Mesothelial cell of epicardium (in vitro differentiated cells): ENCODE measurements at regions not wholly inside any gene's neighbourhood (a gene's known extent, or its start where the extent isn't known, plus 50 kb on each side); places are given as distances from the start of the nearest gene placed in this dataset.

ENCODE experiments used
- DNase-seq, 2 experiments: peaks; one replicate each; pipeline ENCODE4 v3.0.0; 2021; ENCODE audit warnings: low spot score in 2 of 2; ENCODE audit not compliant: unreplicated experiment in 2 of 2
- H3K27ac Mint-ChIP-seq: 2 replicates; pipeline ENCODE4 v1.8.0; 2021; ENCODE audit warnings: mixed read lengths
- H3K27me3 Mint-ChIP-seq: 2 replicates; pipeline ENCODE4 v1.8.0; 2021; ENCODE audit warnings: low read depth, mixed read lengths
- H3K36me3 Mint-ChIP-seq: 2 replicates; pipeline ENCODE4 v1.8.0; 2021; ENCODE audit warnings: mixed read lengths
- H3K4me1 Mint-ChIP-seq: 2 replicates; pipeline ENCODE4 v1.8.0; 2021; ENCODE audit warnings: mixed read lengths
- H3K4me3 Mint-ChIP-seq: 2 replicates; pipeline ENCODE4 v1.8.0; 2021; ENCODE audit warnings: mild to moderate bottlenecking, moderate library complexity, mixed read lengths
- H3K9me3 Mint-ChIP-seq: 2 replicates; pipeline ENCODE4 v1.8.0; 2021; ENCODE audit warnings: mixed read lengths
- TF ChIP-seq, protein P1 (sequence below): fragments of 200-600 bp; sonication (generic); IDR thresholded peaks from one replicate; pipeline ENCODE4 v1.5.0; 2021; ENCODE audit warnings: antibody characterized with exemption; ENCODE audit not compliant: unreplicated experiment

DNA sequence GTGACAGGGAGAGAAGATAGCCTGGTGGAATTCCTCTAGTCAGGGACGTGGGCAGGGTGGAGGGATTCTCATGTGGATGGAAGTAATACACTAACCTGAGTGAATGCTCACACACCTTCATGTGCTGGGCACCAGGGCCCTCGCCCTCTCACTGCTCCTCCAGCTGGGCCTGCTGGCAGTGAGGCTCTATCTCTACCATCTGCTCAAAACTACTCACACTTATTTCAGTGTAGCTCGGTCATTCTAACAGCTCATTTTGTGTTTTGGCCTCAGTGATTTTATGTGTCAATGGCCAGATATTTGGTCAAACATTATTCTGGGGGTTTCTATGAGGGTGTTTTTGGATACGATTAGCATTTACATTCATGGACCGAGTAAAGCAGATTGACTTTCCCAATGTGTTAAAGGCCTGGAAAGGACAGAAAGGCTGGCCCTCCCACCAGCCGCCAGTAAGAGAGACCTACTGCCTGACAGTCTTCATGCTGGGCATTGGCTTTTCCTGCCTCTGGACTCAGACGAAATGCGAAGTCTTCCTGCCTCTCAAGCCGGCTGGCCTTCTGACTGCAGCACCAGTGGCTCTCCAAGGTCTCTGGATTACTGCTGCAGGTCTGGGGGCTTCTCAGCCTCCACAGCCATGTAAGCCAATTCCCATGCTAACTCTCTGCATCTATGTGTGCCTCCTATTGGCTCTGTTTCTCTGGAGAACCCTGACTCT is 335.4 kb downstream of the CXCL12 start:
- peaks cover 42% of the 10 kb centered on the region for H3K4me1 Mint-ChIP-seq
- H3K9me3 Mint-ChIP-seq: no peaks in the 10 kb centered on the region
- peaks cover 4% of the 10 kb centered on the region for H3K27me3 Mint-ChIP-seq
- H3K36me3 Mint-ChIP-seq: no peaks in the 10 kb centered on the region
- H3K27ac Mint-ChIP-seq: no peak overlapping the region
- H3K4me3 Mint-ChIP-seq: no peak overlapping the region
- no peak for DNase-seq
- TF ChIP-seq, protein P1, sequence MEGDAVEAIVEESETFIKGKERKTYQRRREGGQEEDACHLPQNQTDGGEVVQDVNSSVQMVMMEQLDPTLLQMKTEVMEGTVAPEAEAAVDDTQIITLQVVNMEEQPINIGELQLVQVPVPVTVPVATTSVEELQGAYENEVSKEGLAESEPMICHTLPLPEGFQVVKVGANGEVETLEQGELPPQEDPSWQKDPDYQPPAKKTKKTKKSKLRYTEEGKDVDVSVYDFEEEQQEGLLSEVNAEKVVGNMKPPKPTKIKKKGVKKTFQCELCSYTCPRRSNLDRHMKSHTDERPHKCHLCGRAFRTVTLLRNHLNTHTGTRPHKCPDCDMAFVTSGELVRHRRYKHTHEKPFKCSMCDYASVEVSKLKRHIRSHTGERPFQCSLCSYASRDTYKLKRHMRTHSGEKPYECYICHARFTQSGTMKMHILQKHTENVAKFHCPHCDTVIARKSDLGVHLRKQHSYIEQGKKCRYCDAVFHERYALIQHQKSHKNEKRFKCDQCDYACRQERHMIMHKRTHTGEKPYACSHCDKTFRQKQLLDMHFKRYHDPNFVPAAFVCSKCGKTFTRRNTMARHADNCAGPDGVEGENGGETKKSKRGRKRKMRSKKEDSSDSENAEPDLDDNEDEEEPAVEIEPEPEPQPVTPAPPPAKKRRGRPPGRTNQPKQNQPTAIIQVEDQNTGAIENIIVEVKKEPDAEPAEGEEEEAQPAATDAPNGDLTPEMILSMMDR: no peak

DNA sequence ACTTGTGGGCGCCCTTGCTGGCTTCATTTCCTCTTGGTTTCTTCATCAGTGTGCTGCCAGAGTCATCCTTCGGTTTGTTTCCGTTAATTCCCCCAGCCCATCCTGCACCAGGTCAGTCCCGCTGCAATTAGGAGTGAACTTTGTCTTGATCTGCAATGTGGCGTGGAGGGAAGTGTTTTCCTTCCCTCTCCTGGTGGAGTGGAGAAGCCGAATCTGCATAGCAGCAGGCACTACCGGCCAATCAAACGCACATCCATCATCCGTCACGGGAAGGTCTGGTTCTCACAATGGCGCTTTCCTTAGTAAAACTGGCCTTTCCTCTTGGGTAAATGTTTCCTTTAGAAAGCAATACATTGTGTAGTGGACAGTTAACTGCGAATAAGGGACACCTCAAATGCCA is 337.5 kb downstream of the CXCL12 start:
- peaks cover 3% of the 10 kb centered on the region for H3K27me3 Mint-ChIP-seq
- H3K4me3 Mint-ChIP-seq: no peak overlapping the region
- H3K27ac Mint-ChIP-seq: no peak overlapping the region
- H3K4me1 Mint-ChIP-seq: peaks cover 47% of the 10 kb centered on the region
- TF ChIP-seq, protein P1: no peak
- H3K9me3 Mint-ChIP-seq: no peaks in the 10 kb centered on the region
- no peaks in the 10 kb centered on the region for H3K36me3 Mint-ChIP-seq
- no peak for DNase-seq

DNA sequence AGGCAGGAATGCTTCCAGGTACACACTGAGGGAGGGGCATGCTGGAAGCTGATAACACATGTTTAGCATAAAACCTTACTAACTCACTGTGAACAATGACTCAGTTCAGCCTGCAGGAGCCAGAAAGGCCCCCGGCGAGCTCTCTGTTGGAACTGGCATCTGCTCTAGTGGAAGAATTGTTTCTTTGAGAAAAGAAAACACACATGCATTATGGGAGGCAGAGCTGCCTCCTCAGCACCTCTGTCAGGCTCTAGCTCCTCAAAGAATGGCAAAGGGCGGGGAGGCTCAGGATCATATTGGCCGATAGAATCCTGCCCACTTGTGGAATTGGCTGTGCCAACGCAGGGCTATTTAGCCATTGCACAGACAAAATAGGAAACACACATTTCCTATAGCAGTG is 338.3 kb downstream of the CXCL12 start:
- Mint-ChIP-seq H3K4me3 (no peak overlapping the region), H3K36me3 (no peaks in the 10 kb centered on the region), H3K27ac (no peak overlapping the region), H3K4me1 (peaks cover 42% of the 10 kb centered on the region), H3K9me3 (peaks cover 1% of the 10 kb centered on the region), H3K27me3 (no peaks in the 10 kb centered on the region)
- TF ChIP-seq, protein P1: no peak
- DNase-seq: no peak

DNA sequence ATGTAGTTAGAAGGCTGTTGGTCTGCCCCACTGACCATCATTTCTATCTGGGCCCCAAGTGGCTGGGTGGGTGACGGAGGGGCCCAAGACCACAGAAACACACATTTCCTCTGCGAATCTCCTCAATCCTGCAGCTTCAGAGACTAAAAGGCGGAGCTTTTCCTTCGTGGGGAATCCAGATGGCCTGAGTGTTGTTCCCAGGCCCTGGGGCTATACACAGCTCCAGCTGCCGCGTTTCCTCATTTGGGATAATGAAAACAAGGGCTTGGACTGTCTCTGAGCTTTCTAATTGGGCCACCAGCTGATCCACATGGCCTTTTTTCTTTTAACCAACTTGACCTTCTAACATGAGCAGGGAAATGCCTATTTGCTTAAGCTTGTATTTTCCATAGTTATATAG is 339.9 kb downstream of the CXCL12 start:
- H3K4me3 Mint-ChIP-seq: no peak overlapping the region
- H3K9me3 Mint-ChIP-seq: peaks cover 11% of the 10 kb centered on the region
- DNase-seq: no peak
- TF ChIP-seq, protein P1: no peak
- peaks cover 30% of the 10 kb centered on the region for H3K4me1 Mint-ChIP-seq
- H3K27ac Mint-ChIP-seq: no peak overlapping the region
- H3K27me3 Mint-ChIP-seq: no peaks in the 10 kb centered on the region
- no peaks in the 10 kb centered on the region for H3K36me3 Mint-ChIP-seq

DNA sequence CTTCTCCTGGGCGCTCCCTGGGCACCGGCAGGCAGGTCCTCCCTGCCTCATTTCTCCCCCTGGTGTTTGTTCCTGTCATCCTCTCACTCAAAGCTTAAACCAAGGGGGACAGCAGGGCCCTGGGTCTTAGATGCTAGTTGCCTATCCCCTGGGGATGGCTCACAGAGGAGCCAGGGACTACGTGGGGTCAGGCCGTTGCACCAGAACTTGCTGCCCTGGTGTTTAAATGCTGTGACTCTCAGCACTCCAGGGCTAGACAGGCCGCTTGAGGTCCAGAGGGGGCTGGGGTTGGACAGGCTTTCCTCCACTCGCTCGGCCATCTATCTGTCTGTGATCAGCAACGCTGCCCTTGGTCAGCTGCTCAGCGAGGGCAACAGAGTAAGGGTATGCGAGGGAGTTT is 340.3 kb downstream of the CXCL12 start:
- Mint-ChIP-seq H3K4me3 (no peak overlapping the region), H3K27me3 (no peaks in the 10 kb centered on the region), H3K4me1 (peaks cover 30% of the 10 kb centered on the region), H3K27ac (no peak overlapping the region), H3K36me3 (no peaks in the 10 kb centered on the region), H3K9me3 (peaks cover 11% of the 10 kb centered on the region)
- DNase-seq: no peak
- TF ChIP-seq, protein P1: no peak
